Natural killer cell treated with Interleukin-12 subunit alpha and Interleukin-12 subunit beta and Interleukin-15 and Interleukin-18, amount 100 ng/mL, for 72 hours (primary cell): ENCODE measurements at regions not wholly inside any gene's neighbourhood (a gene's known extent, or its start where the extent isn't known, plus 50 kb on each side); places are given as distances from the start of the nearest gene placed in this dataset.

Experiments
- ATAC-seq, 2 donors: fragments of 150-1000 bp; cut with Tn5 transposase in 1 of 2; sonication (Bioruptor Pico), chemical (Tn5 transposase) in 1 of 2; 2 replicates each; pipeline ENCODE4 v1.10.0; 2021
- DNase-seq: peaks from one replicate; pipeline ENCODE4 v3.0.0; 2022; ENCODE audit warnings: low spot score
- H3K27ac Mint-ChIP-seq, 2 donors: 1 replicate in 1 of 2; 2 replicates in 1 of 2; pipeline ENCODE4 v1.8.0; 2022; ENCODE audit warnings: mixed read lengths in 2 of 2, mild to moderate bottlenecking in 1 of 2, moderate library complexity in 1 of 2
- H3K27me3 Mint-ChIP-seq, 2 donors: 1 replicate in 1 of 2; 2 replicates in 1 of 2; pipeline ENCODE4 v1.8.0; 2022; ENCODE audit warnings: mixed read lengths in 2 of 2
- H3K36me3 Mint-ChIP-seq: one replicate; pipeline ENCODE4 v1.8.0; 2022; ENCODE audit warnings: mixed read lengths
- H3K4me1 Mint-ChIP-seq, 2 donors: 1 replicate in 1 of 2; 2 replicates in 1 of 2; pipeline ENCODE4 v1.8.0; 2022; ENCODE audit warnings: low read depth in 2 of 2, mixed read lengths in 2 of 2, mild to moderate bottlenecking in 1 of 2
- H3K4me3 Mint-ChIP-seq: one replicate; pipeline ENCODE4 v1.8.0; 2022; ENCODE audit warnings: mixed read lengths
- H3K9me3 Mint-ChIP-seq: 2 replicates; pipeline ENCODE4 v1.8.0; 2022; ENCODE audit warnings: mixed read lengths

- Mint-ChIP-seq H3K27ac (no peak overlapping the region), H3K4me1 (no peaks in the 10 kb centered on the region), H3K9me3 (no peaks in the 10 kb centered on the region), H3K36me3 (no peaks in the 10 kb centered on the region), H3K4me3 (no peak overlapping the region), H3K27me3 (no peaks in the 10 kb centered on the region)
- DNase-seq (no peak), ATAC-seq (no peak)
These were observed 183.5 kb downstream of the KCNJ2 start for GRCh38 chr17:70352834-70353233.

GRCh38 chr17:70353408-70354092, 184.2 kb downstream of the KCNJ2 start:
- no peaks in the 10 kb centered on the region for H3K36me3 Mint-ChIP-seq
- no peak overlapping the region for H3K27ac Mint-ChIP-seq
- ATAC-seq (no peak), DNase-seq (no peak)
- H3K4me3 Mint-ChIP-seq, result no peak overlapping the region
- H3K9me3 Mint-ChIP-seq, result no peaks in the 10 kb centered on the region
- H3K4me1 Mint-ChIP-seq, result no peaks in the 10 kb centered on the region
- H3K27me3 Mint-ChIP-seq, result no peaks in the 10 kb centered on the region

DNA sequence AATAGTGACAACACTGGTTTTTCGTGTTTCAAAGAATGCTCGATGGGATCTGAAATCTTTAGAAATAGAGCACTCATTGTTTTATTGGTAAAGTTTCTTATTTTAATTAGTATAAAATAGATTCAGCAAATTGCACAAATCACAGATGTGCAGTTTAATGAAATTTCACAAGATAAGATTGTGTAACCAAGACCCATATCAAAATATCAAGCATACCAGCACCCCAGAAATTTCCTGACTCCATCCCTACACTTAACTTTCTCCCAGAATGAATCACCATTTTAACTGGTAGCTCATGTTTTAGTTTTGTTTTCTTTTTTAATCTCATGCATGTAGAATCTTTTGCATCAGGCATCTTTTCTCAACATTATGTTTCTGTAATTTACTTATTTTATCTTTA, 185.9 kb downstream of the KCNJ2 start:
- no peaks in the 10 kb centered on the region for H3K27me3 Mint-ChIP-seq
- no peak overlapping the region for H3K27ac Mint-ChIP-seq
- DNase-seq (no peak), ATAC-seq (no peak)
- no peaks in the 10 kb centered on the region for H3K4me1 Mint-ChIP-seq
- H3K9me3 Mint-ChIP-seq, result peaks cover 3% of the 10 kb centered on the region
- no peak overlapping the region for H3K4me3 Mint-ChIP-seq
- no peaks in the 10 kb centered on the region for H3K36me3 Mint-ChIP-seq

DNA sequence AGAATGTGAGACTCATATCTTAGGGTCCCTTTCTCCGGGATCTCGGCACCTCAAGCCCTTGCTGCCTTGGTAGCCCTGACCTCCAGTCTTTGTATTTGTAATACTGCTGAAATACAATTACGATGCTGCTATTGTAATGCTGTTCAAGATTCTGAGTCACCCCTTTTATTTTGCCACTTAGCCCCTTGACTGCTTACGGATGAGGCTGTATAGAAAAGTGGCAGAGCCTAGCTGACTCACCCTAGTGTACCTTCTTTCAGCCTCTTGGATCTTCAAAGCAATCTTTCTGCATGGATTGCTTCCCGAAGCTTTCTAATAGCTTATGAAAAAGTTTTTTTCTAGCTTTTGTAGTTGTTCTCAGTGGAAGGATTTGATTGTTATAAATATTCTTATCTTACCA, 187.9 kb downstream of the KCNJ2 start:
- H3K27ac Mint-ChIP-seq, result no peak overlapping the region

GRCh38 chr17:70365091-70365583, 195.8 kb downstream of the KCNJ2 start:
- no peak for DNase-seq
- Mint-ChIP-seq H3K27me3 (no peaks in the 10 kb centered on the region), H3K9me3 (peaks cover 6% of the 10 kb centered on the region), H3K4me1 (no peaks in the 10 kb centered on the region), H3K36me3 (no peaks in the 10 kb centered on the region), H3K27ac (no peak overlapping the region), H3K4me3 (no peak overlapping the region)
- peak in 1 of 2 donors; percentile 13 for ATAC-seq

More for the DNA sequence above, 187.9 kb downstream of the KCNJ2 start:
- no peak for ATAC-seq
- DNase-seq, result no peak
- no peaks in the 10 kb centered on the region for H3K4me1 Mint-ChIP-seq
- no peak overlapping the region for H3K4me3 Mint-ChIP-seq
- no peaks in the 10 kb centered on the region for H3K36me3 Mint-ChIP-seq
- peaks cover 6% of the 10 kb centered on the region for H3K9me3 Mint-ChIP-seq
- no peaks in the 10 kb centered on the region for H3K27me3 Mint-ChIP-seq

GRCh38 chr17:70366386-70366785, 197.1 kb downstream of the KCNJ2 start:
- DNase-seq (no peak), ATAC-seq (no peak)
- Mint-ChIP-seq H3K9me3 (peaks cover 3% of the 10 kb centered on the region), H3K4me3 (no peak overlapping the region), H3K27me3 (no peaks in the 10 kb centered on the region), H3K36me3 (no peaks in the 10 kb centered on the region), H3K27ac (no peak overlapping the region), H3K4me1 (no peaks in the 10 kb centered on the region)

- DNase-seq, result no peak
- H3K36me3 Mint-ChIP-seq, result no peaks in the 10 kb centered on the region
- H3K4me3 Mint-ChIP-seq, result no peak overlapping the region
- H3K27me3 Mint-ChIP-seq, result no peaks in the 10 kb centered on the region
- H3K9me3 Mint-ChIP-seq, result peaks cover 6% of the 10 kb centered on the region
- H3K27ac Mint-ChIP-seq, result no peak overlapping the region
- ATAC-seq, result no peak
- H3K4me1 Mint-ChIP-seq, result no peaks in the 10 kb centered on the region
These were observed 198.7 kb downstream of the KCNJ2 start for GRCh38 chr17:70368011-70368410.

GRCh38 chr17:70369391-70369790, 200.1 kb downstream of the KCNJ2 start:
- ATAC-seq (no peak), DNase-seq (no peak)
- H3K4me3 Mint-ChIP-seq, result no peak overlapping the region
- peaks cover 8% of the 10 kb centered on the region for H3K9me3 Mint-ChIP-seq
- H3K27ac Mint-ChIP-seq, result no peak overlapping the region
- no peaks in the 10 kb centered on the region for H3K4me1 Mint-ChIP-seq
- H3K27me3 Mint-ChIP-seq, result no peaks in the 10 kb centered on the region
- no peaks in the 10 kb centered on the region for H3K36me3 Mint-ChIP-seq

DNA sequence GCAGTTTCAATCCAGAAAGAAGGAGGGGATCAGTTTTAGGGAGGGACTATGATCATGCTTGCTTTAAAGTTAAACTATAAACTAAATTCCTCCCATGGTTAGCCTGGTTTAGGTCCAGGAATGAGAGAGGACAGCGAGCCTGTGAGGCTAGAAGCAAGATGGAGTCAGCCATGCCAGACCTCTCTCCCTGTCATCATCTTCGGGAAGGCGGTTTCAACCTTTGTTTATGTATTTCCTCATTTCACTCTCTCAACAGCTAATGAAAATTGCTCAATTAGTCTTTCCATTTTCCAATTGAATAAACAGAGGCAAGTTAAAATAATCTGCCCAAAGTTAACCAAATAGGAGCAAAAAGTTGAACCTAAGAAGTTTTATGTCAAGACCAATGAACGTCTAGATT, 201.5 kb downstream of the KCNJ2 start:
- ATAC-seq, result no peak
- no peak overlapping the region for H3K27ac Mint-ChIP-seq

GRCh38 chr17:70373369-70373768, 204.0 kb downstream of the KCNJ2 start:
- Mint-ChIP-seq H3K36me3 (no peaks in the 10 kb centered on the region), H3K4me3 (no peak overlapping the region), H3K27me3 (no peaks in the 10 kb centered on the region), H3K4me1 (no peaks in the 10 kb centered on the region), H3K27ac (no peak overlapping the region), H3K9me3 (peaks cover 8% of the 10 kb centered on the region)
- ATAC-seq (no peak), DNase-seq (no peak)

More for the DNA sequence above, 201.5 kb downstream of the KCNJ2 start:
- Mint-ChIP-seq H3K4me3 (no peak overlapping the region), H3K9me3 (peaks cover 8% of the 10 kb centered on the region), H3K4me1 (no peaks in the 10 kb centered on the region), H3K27me3 (no peaks in the 10 kb centered on the region), H3K36me3 (no peaks in the 10 kb centered on the region)
- no peak for DNase-seq

DNA sequence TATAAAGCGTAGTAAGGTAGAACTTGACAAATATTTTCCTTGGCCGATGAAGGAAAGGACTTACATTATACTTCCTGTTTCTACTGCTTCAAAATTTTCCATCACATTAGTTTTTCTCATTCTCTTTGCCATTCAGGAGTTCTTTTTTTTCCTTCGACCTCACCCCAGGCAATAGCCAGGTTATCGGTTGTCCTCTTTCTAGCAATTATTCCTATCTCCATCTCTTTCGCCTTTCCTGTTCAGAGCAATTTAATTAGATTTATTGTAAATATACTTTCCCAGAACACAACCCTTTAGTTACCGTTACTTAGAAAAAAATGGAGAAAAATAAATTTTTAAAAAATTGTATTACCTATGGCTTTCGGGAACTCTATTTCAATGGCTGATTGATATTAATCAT, 205.2 kb downstream of the KCNJ2 start:
- Mint-ChIP-seq H3K4me1 (no peaks in the 10 kb centered on the region), H3K27ac (no peak overlapping the region), H3K4me3 (no peak overlapping the region), H3K27me3 (no peaks in the 10 kb centered on the region), H3K36me3 (no peaks in the 10 kb centered on the region), H3K9me3 (peaks cover 7% of the 10 kb centered on the region)
- DNase-seq (no peak), ATAC-seq (no peak)

- ATAC-seq, result no peak
- no peaks in the 10 kb centered on the region for H3K27me3 Mint-ChIP-seq
- DNase-seq, result no peak
- H3K4me1 Mint-ChIP-seq, result no peaks in the 10 kb centered on the region
- H3K36me3 Mint-ChIP-seq, result no peaks in the 10 kb centered on the region
- no peak overlapping the region for H3K4me3 Mint-ChIP-seq
- no peak overlapping the region for H3K27ac Mint-ChIP-seq
- peaks cover 9% of the 10 kb centered on the region for H3K9me3 Mint-ChIP-seq
These were observed 206.1 kb downstream of the KCNJ2 start for GRCh38 chr17:70375406-70375805.

- peaks cover 9% of the 10 kb centered on the region for H3K9me3 Mint-ChIP-seq
- no peaks in the 10 kb centered on the region for H3K27me3 Mint-ChIP-seq
- H3K4me3 Mint-ChIP-seq, result no peak overlapping the region
- no peaks in the 10 kb centered on the region for H3K36me3 Mint-ChIP-seq
- no peaks in the 10 kb centered on the region for H3K4me1 Mint-ChIP-seq
- no peak overlapping the region for H3K27ac Mint-ChIP-seq
- ATAC-seq, result no peak
- DNase-seq, result no peak
These were observed 206.8 kb downstream of the KCNJ2 start for GRCh38 chr17:70375813-70376770.

DNA sequence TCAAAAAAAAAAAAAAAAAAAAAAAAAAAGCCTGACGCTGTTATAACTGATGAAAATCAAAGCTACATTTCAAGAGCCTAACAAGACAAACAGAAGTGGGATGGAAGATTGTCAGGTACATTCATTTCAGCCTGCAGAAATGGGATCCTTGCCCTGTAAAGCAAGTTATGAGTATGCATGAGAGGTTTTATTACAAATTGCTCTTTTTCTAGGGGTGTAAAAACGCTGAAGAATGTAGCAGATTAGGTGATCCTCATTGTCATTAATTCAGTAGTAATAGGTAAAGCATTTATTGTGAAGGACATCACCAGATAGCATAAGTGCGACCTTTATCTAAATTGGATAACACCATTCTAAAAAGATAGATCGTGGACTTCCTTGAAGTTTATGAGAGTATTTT, 208.3 kb downstream of the KCNJ2 start:
- Mint-ChIP-seq H3K27me3 (no peaks in the 10 kb centered on the region), H3K36me3 (no peaks in the 10 kb centered on the region), H3K4me1 (no peaks in the 10 kb centered on the region), H3K9me3 (peaks cover 7% of the 10 kb centered on the region), H3K4me3 (no peak overlapping the region), H3K27ac (no peak overlapping the region)
- ATAC-seq, result no peak
- DNase-seq, result no peak
